Omental fat pad (tissue), 3 donors: ENCODE measurements at regions not wholly inside any gene's neighbourhood (a gene's known extent, or its start where the extent isn't known, plus 50 kb on each side); places are given as distances from the start of the nearest gene placed in this dataset.

Experiments used
- ATAC-seq: fragments of 150-250 bp; one replicate; pipeline ENCODE4 v1.9.1; 2016; ENCODE audit warnings: mild to moderate bottlenecking, moderate library complexity; ENCODE audit not compliant: low FRiP score
- DNase-seq: peaks from one replicate; pipeline ENCODE4 v3.0.0-alpha.2; 2019; ENCODE audit warnings: low spot score
- TF ChIP-seq, protein P1 (sequence below), 3 donors: fragments of 450-650 bp; IDR thresholded peaks; one replicate each; pipeline ENCODE4 v1.5.1; 2016 to 2017; ENCODE audit warnings: antibody characterized with exemption in 3 of 3, mild to moderate bottlenecking in 3 of 3, moderate library complexity in 2 of 3

DNA sequence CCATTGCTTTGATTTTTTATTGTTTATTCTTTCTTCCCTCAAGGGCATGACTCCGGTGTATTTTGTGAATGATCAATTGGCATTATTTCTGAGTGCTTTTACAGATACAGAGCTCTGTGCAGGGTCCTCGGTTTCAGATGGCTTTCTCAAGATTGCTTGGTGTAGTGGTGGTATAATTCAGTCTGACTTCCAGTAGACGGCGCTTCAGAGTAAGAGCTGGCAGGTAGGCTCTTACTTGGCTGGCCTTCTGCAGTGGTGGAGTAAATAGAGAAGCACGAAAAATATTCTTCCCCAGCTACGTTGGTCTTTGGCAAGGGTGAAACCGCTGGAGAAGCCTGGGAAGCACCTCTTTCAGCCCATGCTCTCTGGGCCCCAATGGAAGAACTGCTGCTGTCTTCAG is 723.0 kb upstream of the BCHE start:
- DNase-seq (no peak), ATAC-seq (no peak)
- TF ChIP-seq, protein P1, sequence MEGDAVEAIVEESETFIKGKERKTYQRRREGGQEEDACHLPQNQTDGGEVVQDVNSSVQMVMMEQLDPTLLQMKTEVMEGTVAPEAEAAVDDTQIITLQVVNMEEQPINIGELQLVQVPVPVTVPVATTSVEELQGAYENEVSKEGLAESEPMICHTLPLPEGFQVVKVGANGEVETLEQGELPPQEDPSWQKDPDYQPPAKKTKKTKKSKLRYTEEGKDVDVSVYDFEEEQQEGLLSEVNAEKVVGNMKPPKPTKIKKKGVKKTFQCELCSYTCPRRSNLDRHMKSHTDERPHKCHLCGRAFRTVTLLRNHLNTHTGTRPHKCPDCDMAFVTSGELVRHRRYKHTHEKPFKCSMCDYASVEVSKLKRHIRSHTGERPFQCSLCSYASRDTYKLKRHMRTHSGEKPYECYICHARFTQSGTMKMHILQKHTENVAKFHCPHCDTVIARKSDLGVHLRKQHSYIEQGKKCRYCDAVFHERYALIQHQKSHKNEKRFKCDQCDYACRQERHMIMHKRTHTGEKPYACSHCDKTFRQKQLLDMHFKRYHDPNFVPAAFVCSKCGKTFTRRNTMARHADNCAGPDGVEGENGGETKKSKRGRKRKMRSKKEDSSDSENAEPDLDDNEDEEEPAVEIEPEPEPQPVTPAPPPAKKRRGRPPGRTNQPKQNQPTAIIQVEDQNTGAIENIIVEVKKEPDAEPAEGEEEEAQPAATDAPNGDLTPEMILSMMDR (IDR thresholded peaks at IDR 0.05): no peak

GRCh38 chr3:166556955-166557354 is 719.7 kb upstream of the BCHE start:
- no peak for DNase-seq
- ATAC-seq: no peak
- TF ChIP-seq, protein P1 (IDR thresholded peaks at IDR 0.05): no peak

DNA sequence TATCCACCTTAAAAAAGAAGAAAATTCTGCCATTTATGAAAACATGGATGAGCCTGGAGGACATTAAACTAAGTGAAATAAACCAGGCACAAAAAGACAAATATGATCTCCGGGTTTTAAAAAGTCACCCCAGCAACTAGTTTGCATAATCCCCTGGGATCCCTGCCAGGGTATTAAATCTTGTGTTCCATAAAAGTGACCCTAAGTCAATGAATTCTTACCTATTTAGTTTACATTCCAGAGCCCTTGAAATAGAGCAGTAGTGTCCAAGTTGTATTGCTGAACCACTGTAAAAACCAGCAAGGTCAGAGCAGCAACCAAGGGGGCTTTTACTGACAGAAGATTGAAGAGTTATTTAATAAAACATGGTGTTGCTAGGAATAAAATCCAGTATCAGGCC is 716.8 kb upstream of the BCHE start:
- no peak for DNase-seq
- ATAC-seq: no peak
- TF ChIP-seq, protein P1 (IDR thresholded peaks at IDR 0.05): no peak

- DNase-seq: no peak
- TF ChIP-seq, protein P1 (IDR thresholded peaks at IDR 0.05): no peak
- no peak for ATAC-seq
Measured at GRCh38 chr3:166533740-166534139, 696.5 kb upstream of the BCHE start.

DNA sequence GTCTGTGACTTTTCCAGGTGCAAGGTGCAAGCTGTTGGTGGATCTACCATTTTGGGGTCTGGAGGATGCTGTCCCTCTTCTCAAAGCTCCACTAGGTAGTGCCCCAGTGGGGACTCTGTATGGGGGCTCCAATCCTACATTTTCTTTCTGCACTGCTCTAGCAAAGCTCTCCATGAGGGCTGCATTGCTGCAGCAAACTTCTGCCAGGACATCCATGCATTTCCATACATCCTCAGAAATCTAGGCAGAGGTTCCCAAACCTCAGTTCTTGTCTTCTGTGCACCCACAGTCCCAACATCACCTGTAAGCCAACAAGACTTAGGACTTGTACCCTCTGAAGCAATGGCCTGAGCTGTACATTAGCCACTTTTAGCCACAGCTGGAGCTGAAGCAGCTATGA is 694.5 kb upstream of the BCHE start:
- TF ChIP-seq, protein P1 (IDR thresholded peaks at IDR 0.05): no peak
- ATAC-seq (no peak), DNase-seq (no peak)

DNA sequence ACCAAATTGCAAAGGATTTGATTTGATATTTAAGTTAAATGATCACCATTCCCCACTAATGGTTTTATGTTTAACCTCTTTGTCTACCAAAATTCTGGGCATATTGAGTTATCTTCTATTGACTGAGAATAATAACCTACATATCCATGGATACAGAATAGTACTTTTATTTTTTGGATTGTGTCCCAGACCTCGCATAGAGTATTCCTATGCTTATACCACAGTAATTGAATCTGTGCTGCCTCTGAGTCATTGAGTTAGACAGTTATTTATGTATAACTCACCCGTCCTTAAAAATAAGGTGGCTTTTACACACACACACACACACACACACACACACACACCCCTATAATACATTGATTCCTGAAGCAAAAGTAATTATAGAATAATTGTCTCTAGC is 690.1 kb upstream of the BCHE start:
- no peak for ATAC-seq
- TF ChIP-seq, protein P1 (IDR thresholded peaks at IDR 0.05): no peak
- DNase-seq: no peak

GRCh38 chr3:166526881-166527280 is 689.7 kb upstream of the BCHE start:
- ATAC-seq (no peak), DNase-seq (no peak)
- TF ChIP-seq, protein P1 (IDR thresholded peaks at IDR 0.05): no peak
